NCI-H2196 (cell line): ENCODE measurements at regions not wholly inside any gene's neighbourhood (a gene's known extent, or its start where the extent isn't known, plus 50 kb on each side); places are given as distances from the start of the nearest gene placed in this dataset.
"Not testable (repeated sequence)": the region's sequence is repeated elsewhere in the genome, so short reads cannot be mapped to it uniquely, and the experiment has no call there.

Experiments used
- DNase-seq: peaks from one replicate; lab custom pipeline; 2025; ENCODE audit not compliant: unreplicated experiment; lab: John Stamatoyannopoulos, UW

DNA sequence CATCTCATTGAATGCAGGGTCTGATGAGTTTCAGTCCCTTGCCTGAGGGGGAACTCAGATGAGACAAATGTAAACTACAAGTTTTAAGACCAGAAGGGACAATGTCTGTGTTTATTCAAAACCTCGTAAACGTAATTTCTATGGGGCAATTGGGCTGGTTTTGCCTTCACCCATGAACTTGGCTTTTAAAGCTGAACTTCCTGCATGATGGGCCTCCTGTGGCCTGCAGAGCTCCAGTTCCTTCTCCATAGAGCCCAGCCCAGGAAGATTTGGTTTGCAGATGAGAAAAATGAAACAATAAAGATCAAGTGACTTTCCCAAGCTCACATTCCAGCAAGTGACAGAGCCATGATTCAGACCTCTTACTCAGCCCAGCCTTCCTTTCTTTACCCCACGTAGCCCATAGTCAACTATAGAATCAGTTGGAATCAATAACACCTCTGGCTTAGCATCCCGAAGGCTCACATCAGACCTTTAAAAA lies 612.3 kb downstream of the UTRN start:
- DNase-seq, result no peak

DNA sequence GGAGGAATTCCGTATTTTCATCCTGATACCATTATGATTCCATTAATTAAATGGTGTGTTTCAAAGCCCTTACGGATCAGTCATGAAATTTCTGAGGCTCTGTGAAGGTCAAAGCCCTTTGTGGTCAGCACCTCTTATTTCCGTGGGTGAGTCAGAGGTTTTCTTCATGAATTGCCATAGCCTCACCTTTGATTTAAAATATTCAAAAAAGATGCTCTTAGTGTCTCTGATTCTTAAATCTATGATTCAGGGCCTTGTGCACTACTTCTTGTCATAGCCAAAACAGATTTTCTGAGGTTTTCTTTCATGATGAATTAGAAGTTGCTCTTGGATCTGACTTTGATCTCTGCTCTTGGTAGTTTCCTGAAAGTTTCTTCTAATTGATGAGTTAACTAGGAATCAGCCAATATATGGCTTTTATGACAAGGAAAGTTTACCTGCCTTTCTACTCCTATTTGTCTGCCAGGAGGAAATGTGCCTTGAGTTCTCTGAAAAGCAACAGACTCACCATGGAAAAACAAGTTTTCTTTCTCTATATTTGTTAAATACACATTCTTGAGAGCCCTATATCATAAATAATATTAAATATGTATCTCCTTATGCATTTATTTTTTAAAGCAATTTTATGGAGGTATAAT lies 613.0 kb downstream of the UTRN start:
- no peak for DNase-seq

DNA sequence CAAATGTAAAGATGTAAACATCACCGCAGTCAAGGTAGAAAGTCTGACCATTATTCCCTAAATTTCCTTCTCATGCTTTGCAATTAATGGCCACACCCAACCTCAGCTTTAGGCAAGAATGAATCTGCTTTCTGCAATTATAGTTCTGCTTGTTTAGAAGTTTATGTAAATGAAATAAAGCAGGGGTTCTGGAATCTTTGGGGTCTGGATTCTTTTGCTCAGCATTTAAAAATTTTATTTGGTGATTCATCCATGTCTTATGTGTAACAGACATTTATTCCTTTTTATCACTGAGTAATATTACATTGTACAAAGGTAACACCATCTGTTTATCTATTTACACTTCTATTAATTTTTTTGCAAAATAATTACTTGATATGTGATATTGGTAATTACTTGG lies 613.6 kb downstream of the UTRN start:
- DNase-seq, result no peak

DNA sequence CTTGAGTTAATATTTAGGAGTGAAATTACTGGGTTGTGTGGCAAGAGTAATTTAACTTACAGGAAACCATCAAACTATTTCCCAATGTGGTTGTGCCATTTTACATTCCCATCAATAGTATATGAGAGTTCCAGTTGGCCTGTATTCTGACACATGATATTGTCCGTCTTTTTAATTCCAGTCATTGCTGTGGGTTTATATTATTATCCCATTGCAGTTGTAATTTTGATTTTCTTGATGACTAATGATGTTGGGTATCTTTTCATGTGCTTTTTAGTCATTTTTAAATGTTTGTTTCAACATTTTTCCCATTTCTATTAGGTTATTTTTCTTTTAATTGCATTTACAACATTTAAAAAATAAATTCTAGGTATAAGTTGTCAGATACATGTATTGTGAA lies 614.0 kb downstream of the UTRN start:
- no peak for DNase-seq

DNA sequence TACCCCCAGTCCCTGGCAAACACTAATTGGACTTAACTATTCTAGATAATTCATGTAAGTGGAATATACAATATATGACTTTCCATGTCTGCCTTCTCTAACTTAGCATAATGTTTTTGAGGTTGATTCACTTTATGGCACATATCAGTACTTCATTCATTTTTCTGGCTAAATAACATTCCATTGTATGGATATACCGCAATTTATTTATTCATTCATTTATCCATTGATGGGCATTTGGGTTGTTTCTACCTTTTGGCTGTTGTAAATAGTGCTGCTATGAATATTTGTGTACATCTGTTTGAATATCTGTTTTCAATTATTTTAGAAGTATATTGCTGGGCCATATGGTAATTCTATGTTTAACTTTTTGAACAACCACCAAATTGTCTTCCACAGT lies 616.3 kb downstream of the UTRN start:
- no peak for DNase-seq

DNA sequence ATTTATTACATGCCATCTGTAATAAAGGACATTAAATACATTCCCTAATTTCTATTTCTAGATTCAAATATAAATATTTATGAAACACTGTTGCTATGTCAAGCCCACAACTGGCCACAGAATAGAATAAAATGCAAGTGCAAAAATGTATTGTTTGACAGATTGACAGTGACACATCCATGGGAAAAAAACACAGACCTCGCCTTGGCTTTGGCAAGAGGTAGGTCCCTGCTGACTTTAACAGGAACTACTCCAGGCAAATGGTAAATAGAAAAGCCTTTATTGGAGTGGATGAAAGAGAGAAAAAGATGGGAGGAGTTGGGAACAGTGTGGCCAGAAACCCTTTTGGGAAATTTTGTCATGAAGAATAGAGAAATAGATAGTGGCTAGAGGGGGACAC lies 622.9 kb downstream of the UTRN start:
- no peak for DNase-seq

DNA sequence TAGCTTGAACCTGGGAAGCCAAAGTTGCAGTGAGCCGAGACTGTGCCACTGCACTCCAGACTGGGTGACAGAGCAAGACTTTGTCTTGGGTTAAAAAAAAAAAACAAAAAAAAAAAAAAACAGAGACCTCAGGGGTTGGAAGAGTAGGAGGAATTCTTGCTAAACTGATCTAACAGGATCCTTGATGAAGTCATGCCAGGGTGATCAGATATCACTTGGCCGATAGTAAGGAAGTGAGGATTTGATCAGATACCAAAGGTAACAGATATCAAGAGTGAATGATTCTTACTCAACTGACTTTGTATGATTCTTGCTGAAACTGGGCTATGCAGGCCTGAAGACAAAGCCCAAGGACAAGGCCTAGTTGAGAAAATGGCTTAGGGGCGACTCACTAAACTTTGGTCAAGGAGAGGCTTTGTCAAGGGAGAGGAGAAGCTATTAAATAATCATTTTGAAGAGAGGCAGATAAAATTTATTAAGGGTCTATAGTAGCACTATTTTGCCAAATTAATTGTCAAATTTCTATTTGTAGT lies 624.7 kb downstream of the UTRN start:
- DNase-seq, result no peak

DNA sequence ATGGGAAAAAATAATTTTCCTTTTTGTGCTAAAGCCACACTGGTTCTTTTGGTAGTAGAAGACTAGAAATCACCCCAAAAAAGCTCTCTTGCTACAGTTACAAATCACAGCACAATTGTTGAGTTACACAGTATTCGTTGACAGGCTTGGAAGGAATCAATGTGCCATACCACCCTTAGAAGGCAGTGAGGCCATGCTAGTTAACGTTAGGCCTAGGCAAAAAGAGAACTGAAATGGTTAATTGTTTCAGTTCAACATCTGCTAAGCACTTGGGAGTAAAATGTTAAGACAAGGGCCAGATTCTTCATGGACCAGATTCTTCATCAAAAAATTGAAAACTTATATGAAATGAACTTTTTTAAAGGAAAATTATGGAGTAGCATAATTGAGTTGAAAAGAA lies 626.2 kb downstream of the UTRN start:
- DNase-seq, result no peak

DNA sequence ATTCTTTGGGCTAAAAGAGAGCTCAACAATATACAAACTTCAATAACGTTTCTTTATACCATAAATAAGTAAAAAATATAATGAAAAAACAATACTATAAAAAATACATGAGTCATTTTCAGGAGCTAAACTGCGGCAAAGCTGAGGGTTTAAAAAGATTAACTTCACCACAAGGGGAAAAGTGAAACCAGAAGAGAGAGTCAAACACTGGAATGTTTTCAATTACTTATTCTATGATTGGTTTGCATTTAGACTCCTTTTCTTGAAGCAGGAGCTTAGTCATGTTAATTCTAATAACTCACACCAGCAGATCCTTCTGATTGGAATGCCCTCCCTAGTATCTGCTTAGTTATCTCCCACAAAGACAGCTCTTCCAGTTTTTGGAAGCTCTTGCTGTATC lies 627.3 kb downstream of the UTRN start:
- no peak for DNase-seq

DNA sequence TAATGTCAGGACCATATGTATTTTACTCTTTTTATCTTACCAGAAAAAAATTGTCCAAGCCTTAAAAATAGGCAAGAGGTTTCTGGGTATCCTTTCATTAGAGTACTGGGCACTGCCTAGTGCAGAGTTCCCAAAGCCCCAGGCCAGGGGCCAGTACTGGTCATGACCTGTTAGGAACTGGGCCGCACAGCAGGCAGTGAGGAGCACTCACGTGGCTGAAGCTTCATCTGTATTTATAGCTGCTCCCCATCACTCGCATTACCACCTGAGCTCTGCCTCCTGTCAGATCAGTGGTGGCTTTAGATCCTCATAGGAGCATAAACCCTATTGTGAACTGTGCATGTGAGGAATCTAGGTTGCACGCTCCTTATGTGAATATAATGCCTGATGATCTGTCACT lies 632.9 kb downstream of the UTRN start:
- no peak for DNase-seq

DNA sequence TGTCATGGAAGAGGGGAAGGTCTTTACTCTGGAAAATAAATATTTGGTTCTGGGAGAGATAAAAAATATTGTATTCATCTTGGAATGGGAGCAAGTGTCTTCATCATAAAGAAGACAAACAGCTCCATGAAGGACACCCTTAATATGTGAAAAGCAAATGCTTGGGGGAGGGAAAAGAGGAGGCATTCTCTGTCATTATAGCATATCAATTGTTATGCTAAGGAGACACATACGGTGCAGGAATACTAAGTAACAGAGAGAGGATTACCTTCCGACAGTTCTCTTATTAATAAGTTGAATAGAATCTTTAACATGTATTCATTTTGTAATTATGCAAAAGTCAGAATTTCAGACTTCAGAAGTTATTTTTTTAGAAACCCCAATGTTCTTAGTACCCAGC lies 634.4 kb downstream of the UTRN start:
- no peak for DNase-seq

DNA sequence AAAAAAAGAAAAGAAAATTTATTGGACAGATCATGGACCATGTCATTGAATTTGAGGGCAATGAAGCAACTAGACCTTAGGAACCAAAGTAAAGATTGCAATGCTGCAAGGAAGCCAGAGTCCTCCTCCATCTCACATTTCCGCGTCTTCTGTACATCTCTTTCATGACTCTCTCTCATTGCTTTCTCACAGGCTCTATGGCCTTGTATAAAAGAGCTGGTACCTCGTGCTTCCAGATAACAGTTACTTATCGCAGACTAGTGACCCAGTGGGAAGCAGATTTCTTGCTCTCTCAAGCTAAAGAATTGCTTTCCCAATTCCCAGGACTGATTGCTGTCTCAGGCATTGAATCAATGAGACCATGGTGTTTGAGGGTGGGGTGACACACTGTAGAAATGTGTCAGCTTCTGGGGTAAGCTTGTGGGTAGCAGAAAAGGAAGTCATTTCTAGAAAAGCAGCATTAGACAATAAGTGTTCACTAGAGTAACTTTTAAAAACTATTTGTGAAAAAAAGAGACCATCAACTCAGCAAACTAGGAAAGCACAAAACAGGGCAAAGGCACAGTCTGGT lies 635.3 kb downstream of the UTRN start:
- no peak for DNase-seq

DNA sequence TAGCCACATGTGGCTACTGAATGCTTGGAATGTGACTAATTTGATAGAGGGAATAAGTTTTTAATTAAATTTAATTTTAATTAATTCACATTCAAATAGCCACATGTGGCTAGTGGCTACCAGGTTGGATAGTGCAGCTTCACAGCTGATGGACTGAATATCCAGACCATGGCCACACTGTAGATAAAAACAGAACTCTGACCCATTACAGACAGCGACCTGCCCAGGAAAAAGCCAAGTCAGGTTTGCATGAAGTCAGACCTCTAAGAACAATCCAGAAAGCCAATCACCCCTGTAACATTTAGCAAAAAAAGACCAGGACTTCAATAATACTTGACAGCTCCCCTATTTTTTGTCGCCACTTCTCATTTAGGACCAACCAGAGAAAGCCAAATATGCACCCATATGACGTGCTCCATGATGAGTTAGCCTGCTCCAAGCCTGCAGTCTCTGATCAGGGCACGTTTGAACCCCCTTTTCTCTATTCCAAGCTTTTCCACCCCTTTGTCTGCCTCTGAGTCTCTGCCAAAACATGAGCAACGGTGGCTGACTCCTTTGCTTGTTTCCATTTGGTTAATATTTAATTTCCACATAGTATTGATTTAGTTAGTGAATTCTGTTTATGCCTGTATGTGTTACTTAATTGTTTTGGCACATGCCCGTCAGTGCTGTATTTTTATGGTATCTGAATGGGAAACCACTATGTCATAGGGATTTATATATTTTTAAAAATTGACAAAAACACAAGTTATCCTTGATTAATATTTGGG lies 636.3 kb downstream of the UTRN start:
- DNase-seq, result no peak

DNA sequence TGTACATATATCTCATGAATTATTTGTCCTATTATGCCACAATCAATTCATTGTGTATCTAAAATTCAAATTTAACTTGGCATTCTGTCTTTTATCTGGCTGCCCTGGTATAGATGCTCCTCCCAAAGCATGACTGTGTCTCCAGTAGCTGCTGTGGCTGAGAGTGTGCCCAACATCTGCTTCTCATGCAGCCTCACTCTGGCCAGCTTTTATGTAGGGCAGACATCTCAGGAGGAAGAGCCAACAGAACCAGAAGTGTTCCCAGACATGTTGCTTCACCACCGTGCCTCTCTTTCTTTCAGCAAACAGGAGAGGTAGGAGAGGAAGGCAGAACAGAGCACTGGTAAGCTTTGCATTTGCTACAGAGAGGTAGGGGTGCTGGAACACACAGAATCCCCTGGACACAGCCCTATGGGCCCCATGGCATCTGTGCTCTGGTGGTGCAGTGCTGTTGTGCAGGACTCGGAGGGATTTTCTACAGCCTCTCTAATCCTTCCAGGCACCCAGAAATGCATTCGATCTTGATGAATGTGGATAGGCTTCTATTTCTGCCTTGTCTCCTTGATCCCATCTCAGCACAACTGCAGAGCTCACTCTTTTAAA lies 637.1 kb downstream of the UTRN start:
- DNase-seq, result no peak

DNA sequence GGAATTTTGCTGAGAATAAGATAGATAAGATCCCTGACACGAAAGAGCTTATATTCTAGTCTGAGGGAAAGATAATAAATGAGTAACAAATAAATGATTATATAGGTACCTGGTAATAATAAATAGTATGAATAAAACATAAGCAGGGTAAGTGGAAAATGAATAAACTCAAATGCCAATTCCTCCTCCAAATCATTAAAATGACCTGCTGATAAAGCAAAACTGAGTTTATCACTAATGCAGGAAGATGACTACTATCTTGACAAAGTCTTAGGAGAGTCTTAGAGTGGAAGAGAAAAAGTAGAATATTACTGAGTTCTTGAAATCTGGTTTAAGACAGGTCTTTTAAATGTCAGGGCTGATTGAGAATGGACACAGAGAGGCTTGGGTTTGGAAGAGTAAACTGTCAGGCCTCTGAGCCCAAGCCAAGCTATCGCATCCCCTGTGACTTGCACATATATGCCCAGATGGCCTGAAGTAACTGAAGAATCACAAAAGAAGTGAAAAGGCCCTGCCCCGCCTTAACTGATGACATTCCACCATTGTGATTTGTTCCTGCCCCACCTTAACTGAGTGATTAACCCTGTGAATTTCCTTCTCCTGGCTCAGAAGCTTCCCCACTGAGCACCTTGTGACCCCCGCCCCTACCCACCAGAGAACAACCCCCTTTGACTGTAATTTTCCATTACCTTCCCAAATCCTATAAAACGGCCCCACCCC lies 637.8 kb downstream of the UTRN start:
- DNase-seq, result not testable (repeated sequence)

DNA sequence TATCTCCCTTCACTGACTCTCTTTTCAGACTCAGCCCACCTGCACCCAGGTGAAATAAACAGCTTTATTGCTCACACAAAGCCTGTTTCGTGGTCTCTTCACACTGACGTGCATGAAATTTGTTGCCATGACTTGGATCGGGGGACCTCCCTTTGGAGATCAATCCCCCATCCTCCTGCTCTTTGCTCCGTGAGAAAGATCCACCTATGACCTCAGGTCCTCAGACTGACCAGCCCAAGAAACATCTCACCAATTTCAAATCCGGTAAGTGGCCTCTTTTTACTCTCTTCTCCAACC lies 638.3 kb downstream of the UTRN start:
- DNase-seq, result not testable (repeated sequence)

DNA sequence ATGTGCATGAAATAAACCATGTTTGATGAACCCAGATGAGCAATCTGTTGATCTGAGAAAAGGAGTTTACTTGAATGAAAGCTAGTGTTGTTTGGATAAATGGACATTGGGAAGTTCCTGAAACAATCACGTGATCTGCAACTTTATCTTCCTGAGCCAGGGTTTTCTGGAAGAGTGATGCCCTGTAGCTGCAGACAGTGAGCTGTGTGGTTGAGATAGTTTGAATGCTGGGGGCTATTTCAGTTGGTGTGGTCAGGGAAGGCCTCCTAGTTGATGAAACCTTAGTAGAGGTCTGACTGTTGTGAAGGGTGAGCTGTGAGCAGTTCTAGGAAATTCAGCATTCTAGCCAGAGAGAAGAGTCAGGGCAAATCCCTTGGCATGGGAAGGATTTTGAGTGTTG lies 643.7 kb downstream of the UTRN start:
- no peak for DNase-seq

DNA sequence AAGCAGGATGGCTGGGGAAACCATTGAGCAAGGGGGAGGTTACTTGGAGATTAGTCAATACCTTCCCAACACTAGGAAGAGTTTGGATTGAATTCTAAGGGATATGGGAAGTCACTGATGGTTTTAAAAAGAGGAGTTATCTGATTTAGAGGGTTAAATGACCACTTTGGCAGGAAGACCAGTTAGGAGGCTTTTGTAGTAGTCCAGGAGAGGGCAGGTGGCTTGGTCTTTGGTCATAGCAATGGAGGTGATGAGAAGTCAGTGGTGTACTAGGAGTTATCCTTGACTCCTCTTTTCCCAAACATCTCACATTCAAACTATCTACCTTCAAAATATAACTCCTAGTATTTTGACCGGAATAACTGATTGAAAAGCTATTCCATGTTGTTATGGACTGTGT lies 644.1 kb downstream of the UTRN start:
- DNase-seq, result no peak

DNA sequence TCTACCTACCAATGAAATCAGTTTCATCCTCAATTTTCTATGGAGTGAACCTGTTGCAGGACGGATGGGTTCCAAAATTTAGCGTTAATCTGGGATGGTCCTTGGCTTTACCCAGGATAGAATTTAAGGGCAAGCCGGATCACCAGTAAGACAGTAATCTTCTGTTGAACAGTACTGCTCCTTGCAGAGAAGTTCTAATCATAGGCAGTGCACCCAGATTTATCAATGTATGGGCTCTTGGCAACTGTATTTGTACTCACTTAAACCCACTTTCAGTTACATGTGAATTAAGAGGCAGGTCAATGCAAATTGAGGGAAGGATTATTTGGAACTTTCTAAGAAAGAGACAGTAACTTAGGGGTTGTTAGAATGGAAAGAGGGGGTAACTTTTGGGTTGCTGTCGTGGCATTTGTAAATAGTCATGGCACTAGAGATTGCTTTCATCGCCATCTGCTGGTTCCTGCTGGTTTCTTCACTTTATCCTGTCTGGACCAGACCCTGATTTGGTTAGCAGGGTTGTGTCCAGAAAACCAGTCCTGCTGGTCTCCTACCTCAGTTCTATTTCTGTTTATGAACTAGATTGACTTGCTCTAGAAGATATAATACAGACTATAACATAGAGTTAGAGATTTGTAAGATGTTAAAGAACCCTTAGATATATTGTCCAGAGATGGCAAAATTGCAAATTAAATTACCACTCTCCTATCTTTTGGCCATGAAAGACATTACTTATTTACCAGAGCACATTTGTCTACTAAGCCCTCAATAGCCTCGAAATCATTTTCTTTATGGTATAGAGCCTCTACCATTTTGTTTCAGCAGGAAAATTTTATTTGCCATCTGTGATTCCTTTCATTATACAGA lies 646.3 kb downstream of the UTRN start:
- peak; percentile 8 for DNase-seq

DNA sequence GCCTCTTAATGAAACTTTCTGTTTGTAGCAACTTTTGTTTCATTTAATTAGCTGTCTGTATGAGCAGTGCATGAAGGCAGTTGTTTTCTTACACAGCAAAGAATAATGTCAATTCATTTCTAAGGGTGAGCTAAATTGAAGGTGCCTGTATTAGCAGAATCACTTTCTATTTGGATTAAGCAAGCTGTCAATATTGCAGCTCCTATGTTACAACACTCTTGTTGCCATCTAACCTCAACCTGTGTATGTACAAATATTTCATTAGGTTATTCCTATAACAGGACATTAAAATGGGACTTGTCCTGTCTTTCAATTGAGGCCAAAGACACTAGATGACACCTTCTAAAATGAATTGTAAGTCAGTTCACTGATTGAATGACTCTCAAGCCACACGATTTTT lies 647.5 kb downstream of the UTRN start:
- no peak for DNase-seq
